MM.1S (cell line): ENCODE measurements at regions not wholly inside any gene's neighbourhood (a gene's known extent, or its start where the extent isn't known, plus 50 kb on each side); places are given as distances from the start of the nearest gene placed in this dataset.

Experiments
- DNase-seq: peaks from one replicate; pipeline ENCODE4 v3.0.0-alpha.2; 2015
- H2AFZ ChIP-seq: fragments of 300-600 bp; sonication (generic); 2 replicates; pipeline ENCODE4 v1.6.0; 2016; ENCODE audit warnings: antibody characterized with exemption, low read length
- H3F3A ChIP-seq: fragments of 300-600 bp; sonication (generic); 2 replicates; pipeline ENCODE4 v1.6.1; 2016; ENCODE audit warnings: mild to moderate bottlenecking, antibody characterized with exemption, low read length, moderate library complexity, mixed read lengths; ENCODE audit not compliant: insufficient read depth
- H3K27ac ChIP-seq: fragments of 300-600 bp; sonication (generic); 2 replicates; pipeline ENCODE4 v1.5.1; 2016; ENCODE audit warnings: mild to moderate bottlenecking, low read length
- H3K27me3 ChIP-seq: fragments of 300-600 bp; sonication (generic); replicated peaks from 2 replicates; pipeline ENCODE4 v1.6.0; 2016; ENCODE audit warnings: low read length; ENCODE audit not compliant: insufficient read depth
- H3K36me3 ChIP-seq: fragments of 300-600 bp; sonication (generic); replicated peaks from 2 replicates; pipeline ENCODE4 v1.6.1; 2016; ENCODE audit warnings: mild to moderate bottlenecking, low read length, mixed read lengths; ENCODE audit not compliant: insufficient read depth
- H3K4me1 ChIP-seq: fragments of 300-600 bp; sonication (generic); 2 replicates; pipeline ENCODE4 v1.6.1; 2016; ENCODE audit warnings: low read length, mixed read lengths
- H3K4me2 ChIP-seq: fragments of 300-600 bp; sonication (generic); 2 replicates; pipeline ENCODE4 v1.6.0; 2016; ENCODE audit warnings: low read depth, low read length
- H3K4me3 ChIP-seq: fragments of 300-600 bp; sonication (generic); 2 replicates; pipeline ENCODE4 v1.5.1; 2016; ENCODE audit warnings: low read length, mixed read lengths
- H3K79me2 ChIP-seq: fragments of 300-600 bp; sonication (generic); 2 replicates; pipeline ENCODE4 v1.6.1; 2016; ENCODE audit warnings: mixed run types, low read length, mixed read lengths
- H3K9ac ChIP-seq: fragments of 300-600 bp; sonication (generic); 2 replicates; pipeline ENCODE4 v1.6.1; 2016; ENCODE audit warnings: low read length, mixed read lengths
- H3K9me2 ChIP-seq: fragments of 300-600 bp; sonication (generic); replicated peaks from 2 replicates; pipeline ENCODE4 v1.6.1; 2016; ENCODE audit warnings: mild to moderate bottlenecking, low read length, mixed read lengths; ENCODE audit not compliant: insufficient read depth
- H3K9me3 ChIP-seq: fragments of 300-600 bp; sonication (generic); replicated peaks from 2 replicates; pipeline ENCODE4 v1.6.1; 2016; ENCODE audit warnings: mild to moderate bottlenecking, low read length, mixed read lengths; ENCODE audit not compliant: insufficient read depth
- H4K20me1 ChIP-seq: fragments of 300-600 bp; sonication (generic); 2 replicates; pipeline ENCODE4 v1.6.1; 2016; ENCODE audit warnings: mild to moderate bottlenecking, low read length, moderate library complexity, mixed read lengths; ENCODE audit not compliant: insufficient read depth
- CTCF ChIP-seq: fragments of 300-600 bp; sonication (generic); IDR thresholded peaks from 2 replicates; pipeline ENCODE4 v1.5.1; 2016; ENCODE audit warnings: antibody characterized with exemption, low read length, mixed read lengths
- EZH2 ChIP-seq: fragments of 300-600 bp; sonication (generic); optimal IDR thresholded peaks from 2 replicates; pipeline ENCODE3; 2017; ENCODE audit warnings: low read depth, mild to moderate bottlenecking, antibody characterized with exemption, low read length, mixed read lengths
- EZH2phosphoT487 ChIP-seq: fragments of 300-600 bp; sonication (generic); IDR thresholded peaks from 2 replicates; pipeline ENCODE4 v1.6.1; 2018; ENCODE audit warnings: antibody characterized with exemption, low read length

GRCh38 chr2:67729474-67729873 lies 332.3 kb downstream of the ETAA1 start:
- H4K20me1 ChIP-seq: no peaks in the 10 kb centered on the region
- no peak overlapping the region for H3K9ac ChIP-seq
- H2AFZ ChIP-seq: no peak overlapping the region
- no peak overlapping the region for H3K27ac ChIP-seq
- no peaks in the 10 kb centered on the region for H3K79me2 ChIP-seq
- no peaks in the 10 kb centered on the region for H3K36me3 ChIP-seq
- H3K4me2 ChIP-seq: no peak overlapping the region
- H3K27me3 ChIP-seq: no peaks in the 10 kb centered on the region
- H3K9me2 ChIP-seq: no peaks in the 10 kb centered on the region
- no peaks in the 10 kb centered on the region for H3F3A ChIP-seq
- no peak for TF ChIP-seq EZH2phosphoT487
- no peak for TF ChIP-seq EZH2
- no peak for TF ChIP-seq CTCF
- no peaks in the 10 kb centered on the region for H3K9me3 ChIP-seq
- H3K4me3 ChIP-seq: no peak overlapping the region
- no peaks in the 10 kb centered on the region for H3K4me1 ChIP-seq
- DNase-seq: no peak

- DNase-seq: no peak
- Histone ChIP-seq H3K27ac (no peak overlapping the region), H3K9me2 (no peaks in the 10 kb centered on the region), H3K36me3 (no peaks in the 10 kb centered on the region), H3K79me2 (no peaks in the 10 kb centered on the region), H2AFZ (no peak overlapping the region), H3K4me3 (no peak overlapping the region), H4K20me1 (no peaks in the 10 kb centered on the region), H3K4me1 (no peaks in the 10 kb centered on the region), H3K27me3 (no peaks in the 10 kb centered on the region), H3K4me2 (no peak overlapping the region), H3F3A (no peaks in the 10 kb centered on the region), H3K9me3 (no peaks in the 10 kb centered on the region), H3K9ac (no peak overlapping the region)
- TF ChIP-seq CTCF (peak; percentile 23), EZH2 (no peak), EZH2phosphoT487 (no peak)
These were observed 329.3 kb downstream of the C1D start for GRCh38 chr2:67733517-67733916.

GRCh38 chr2:67752199-67752598 lies 310.6 kb downstream of the C1D start:
- Histone ChIP-seq H3K36me3 (no peaks in the 10 kb centered on the region), H3K9ac (no peak overlapping the region), H3K4me1 (no peaks in the 10 kb centered on the region), H3K27ac (no peak overlapping the region), H3K9me3 (no peaks in the 10 kb centered on the region), H3K4me2 (no peak overlapping the region), H4K20me1 (no peaks in the 10 kb centered on the region), H3K4me3 (no peak overlapping the region), H3K79me2 (no peaks in the 10 kb centered on the region), H3F3A (no peaks in the 10 kb centered on the region), H3K27me3 (no peaks in the 10 kb centered on the region), H2AFZ (no peak overlapping the region), H3K9me2 (no peaks in the 10 kb centered on the region)
- TF ChIP-seq EZH2 (no peak), CTCF (no peak), EZH2phosphoT487 (no peak)
- no peak for DNase-seq
